Neutrophil (primary cell): ENCODE measurements at regions not wholly inside any gene's neighbourhood (a gene's known extent, or its start where the extent isn't known, plus 50 kb on each side); places are given as distances from the start of the nearest gene placed in this dataset.
"Not testable (repeated sequence)": the region's sequence is repeated elsewhere in the genome, so short reads cannot be mapped to it uniquely, and the experiment has no call there.

Source experiments
- H3K27ac ChIP-seq: fragments of 200-600 bp; sonication (generic); 2 replicates; pipeline ENCODE4 v1.5.1; 2016; ENCODE audit warnings: mild to moderate bottlenecking, moderate library complexity
- H3K27me3 ChIP-seq: fragments of 200-600 bp; sonication (generic); 2 replicates; pipeline ENCODE4 v1.6.0; 2016; ENCODE audit warnings: mild to moderate bottlenecking
- H3K36me3 ChIP-seq: fragments of 200-600 bp; sonication (generic); 2 replicates; pipeline ENCODE4 v1.5.1; 2017
- H3K4me1 ChIP-seq, 2 experiments: fragments of 200-600 bp in 1 of 2; sonication (generic) in 1 of 2; 1 replicate in 1 of 2; 2 replicates in 1 of 2; pipeline versions ENCODE4 v1.5.1 to v1.6.1; 2013 to 2016; ENCODE audit warnings: low read depth in 1 of 2, low read length in 1 of 2, mild to moderate bottlenecking in 1 of 2, moderate library complexity in 1 of 2; ENCODE audit not compliant: control insufficient read depth in 1 of 2, insufficient read depth in 1 of 2
- H3K4me3 ChIP-seq, 2 experiments: fragments of 200-600 bp in 1 of 2; sonication (generic) in 1 of 2; 1 replicate in 1 of 2; 2 replicates in 1 of 2; pipeline ENCODE4 v1.5.1; 2013 to 2016; ENCODE audit warnings: low read depth in 1 of 2, low read length in 1 of 2, mild to moderate bottlenecking in 1 of 2, moderate library complexity in 1 of 2
- H3K9me3 ChIP-seq: fragments of 200-600 bp; sonication (generic); 2 replicates; pipeline ENCODE4 v1.5.1; 2016
- TF ChIP-seq, protein P1 (sequence below): fragments of 200-600 bp; sonication (generic); IDR thresholded peaks from 2 replicates; pipeline ENCODE4 v1.5.1; 2016; ENCODE audit warnings: antibody characterized with exemption

GRCh38 chr6:9308284-9308683, 872.9 kb upstream of the SLC35B3 start:
- TF ChIP-seq, protein P1, sequence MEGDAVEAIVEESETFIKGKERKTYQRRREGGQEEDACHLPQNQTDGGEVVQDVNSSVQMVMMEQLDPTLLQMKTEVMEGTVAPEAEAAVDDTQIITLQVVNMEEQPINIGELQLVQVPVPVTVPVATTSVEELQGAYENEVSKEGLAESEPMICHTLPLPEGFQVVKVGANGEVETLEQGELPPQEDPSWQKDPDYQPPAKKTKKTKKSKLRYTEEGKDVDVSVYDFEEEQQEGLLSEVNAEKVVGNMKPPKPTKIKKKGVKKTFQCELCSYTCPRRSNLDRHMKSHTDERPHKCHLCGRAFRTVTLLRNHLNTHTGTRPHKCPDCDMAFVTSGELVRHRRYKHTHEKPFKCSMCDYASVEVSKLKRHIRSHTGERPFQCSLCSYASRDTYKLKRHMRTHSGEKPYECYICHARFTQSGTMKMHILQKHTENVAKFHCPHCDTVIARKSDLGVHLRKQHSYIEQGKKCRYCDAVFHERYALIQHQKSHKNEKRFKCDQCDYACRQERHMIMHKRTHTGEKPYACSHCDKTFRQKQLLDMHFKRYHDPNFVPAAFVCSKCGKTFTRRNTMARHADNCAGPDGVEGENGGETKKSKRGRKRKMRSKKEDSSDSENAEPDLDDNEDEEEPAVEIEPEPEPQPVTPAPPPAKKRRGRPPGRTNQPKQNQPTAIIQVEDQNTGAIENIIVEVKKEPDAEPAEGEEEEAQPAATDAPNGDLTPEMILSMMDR = no peak
- no peaks in the 10 kb centered on the region for H3K27me3 ChIP-seq
- no peaks in the 10 kb centered on the region for H3K36me3 ChIP-seq
- no peaks in the 10 kb centered on the region for H3K9me3 ChIP-seq
- no peak overlapping the region for H3K27ac ChIP-seq
- H3K4me3 ChIP-seq = no peak overlapping the region
- H3K4me1 ChIP-seq = no peaks in the 10 kb centered on the region

DNA sequence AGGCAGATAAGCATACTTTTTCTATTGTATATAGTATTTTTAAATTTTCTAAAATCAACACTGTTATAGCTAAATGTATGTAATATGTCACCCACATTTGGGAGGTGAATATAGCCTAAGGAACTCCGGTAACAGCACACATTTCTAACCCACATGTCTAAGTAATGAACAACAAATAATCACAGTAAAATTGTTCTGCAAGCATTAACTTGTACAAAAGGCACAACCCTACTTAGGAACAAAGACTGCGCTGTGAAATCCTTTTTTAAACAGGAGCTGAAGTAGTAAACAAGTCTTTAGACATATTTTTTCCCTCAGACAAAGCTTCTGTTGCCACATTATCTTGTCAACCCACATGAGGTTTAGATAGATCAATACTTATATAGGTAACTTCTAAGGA, 872.4 kb upstream of the SLC35B3 start:
- H3K4me1 ChIP-seq = no peaks in the 10 kb centered on the region
- no peak overlapping the region for H3K27ac ChIP-seq
- H3K36me3 ChIP-seq = no peaks in the 10 kb centered on the region
- no peak overlapping the region for H3K4me3 ChIP-seq
- no peaks in the 10 kb centered on the region for H3K27me3 ChIP-seq
- TF ChIP-seq, protein P1 = no peak
- no peaks in the 10 kb centered on the region for H3K9me3 ChIP-seq

- H3K27ac ChIP-seq = no peak overlapping the region
- H3K4me3 ChIP-seq = no peak overlapping the region
- H3K27me3 ChIP-seq = no peaks in the 10 kb centered on the region
- no peaks in the 10 kb centered on the region for H3K36me3 ChIP-seq
- TF ChIP-seq, protein P1 = no peak
- no peaks in the 10 kb centered on the region for H3K4me1 ChIP-seq
- no peaks in the 10 kb centered on the region for H3K9me3 ChIP-seq
These were observed 871.8 kb upstream of the SLC35B3 start for GRCh38 chr6:9307187-9307586.

DNA sequence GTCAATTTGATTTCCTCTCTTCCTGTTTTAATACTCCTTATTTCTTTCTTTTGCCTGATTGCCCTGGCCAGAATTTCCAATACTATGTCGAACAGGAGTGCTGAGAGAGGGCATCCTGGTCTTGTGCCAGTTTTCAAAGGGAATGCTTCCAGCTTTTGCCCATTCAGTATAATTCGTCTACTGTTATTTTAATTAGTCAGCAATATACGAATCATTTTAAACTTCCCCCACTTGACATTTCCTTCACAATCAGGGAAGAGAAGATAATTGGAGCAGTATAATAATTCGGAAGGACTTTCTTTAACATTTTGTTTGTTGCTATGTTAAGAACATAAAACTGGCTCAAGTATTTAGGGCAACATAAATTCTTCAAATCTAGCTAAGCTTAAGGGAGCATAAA, 860.3 kb upstream of the SLC35B3 start:
- no peak overlapping the region for H3K4me3 ChIP-seq
- H3K9me3 ChIP-seq = no peaks in the 10 kb centered on the region
- H3K27me3 ChIP-seq = no peaks in the 10 kb centered on the region
- no peak overlapping the region for H3K27ac ChIP-seq
- no peaks in the 10 kb centered on the region for H3K4me1 ChIP-seq
- TF ChIP-seq, protein P1 = no peak
- H3K36me3 ChIP-seq = no peaks in the 10 kb centered on the region

DNA sequence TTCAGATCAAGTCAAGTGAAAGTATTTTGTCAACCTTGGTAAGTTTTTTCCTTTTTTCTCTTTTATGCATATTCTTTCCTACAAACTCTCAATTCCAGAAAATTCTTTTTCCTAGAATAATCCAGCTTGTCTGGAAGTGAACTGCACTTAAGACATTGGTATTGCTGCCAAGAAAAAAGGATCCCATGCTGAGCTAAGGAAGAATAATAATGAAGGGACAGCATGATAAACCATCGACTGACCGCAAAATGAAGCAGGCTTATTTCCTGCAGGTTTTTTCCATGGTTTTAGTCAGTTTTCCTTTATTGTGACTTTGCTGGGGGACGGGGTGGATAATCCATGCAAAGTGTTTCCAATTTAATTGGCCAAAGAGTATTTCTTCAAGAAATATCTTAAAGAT, 857.6 kb upstream of the SLC35B3 start:
- H3K27ac ChIP-seq = no peak overlapping the region

GRCh38 chr6:9290342-9290741, 855.0 kb upstream of the SLC35B3 start:
- not testable (repeated sequence) for H3K9me3 ChIP-seq, H3K4me3 ChIP-seq, H3K27ac ChIP-seq, H3K4me1 ChIP-seq, H3K36me3 ChIP-seq, H3K27me3 ChIP-seq

More for the DNA sequence above, 857.6 kb upstream of the SLC35B3 start:
- no peaks in the 10 kb centered on the region for H3K36me3 ChIP-seq
- H3K9me3 ChIP-seq = no peaks in the 10 kb centered on the region
- H3K4me1 ChIP-seq = no peaks in the 10 kb centered on the region
- TF ChIP-seq, protein P1 = no peak
- H3K27me3 ChIP-seq = no peaks in the 10 kb centered on the region
- H3K4me3 ChIP-seq = no peak overlapping the region
